ENCODE measurements at regions not wholly inside any gene's neighbourhood (a gene's known extent, or its start where the extent isn't known, plus 50 kb on each side); places are given as distances from the start of the nearest gene placed in this dataset.

DNA sequence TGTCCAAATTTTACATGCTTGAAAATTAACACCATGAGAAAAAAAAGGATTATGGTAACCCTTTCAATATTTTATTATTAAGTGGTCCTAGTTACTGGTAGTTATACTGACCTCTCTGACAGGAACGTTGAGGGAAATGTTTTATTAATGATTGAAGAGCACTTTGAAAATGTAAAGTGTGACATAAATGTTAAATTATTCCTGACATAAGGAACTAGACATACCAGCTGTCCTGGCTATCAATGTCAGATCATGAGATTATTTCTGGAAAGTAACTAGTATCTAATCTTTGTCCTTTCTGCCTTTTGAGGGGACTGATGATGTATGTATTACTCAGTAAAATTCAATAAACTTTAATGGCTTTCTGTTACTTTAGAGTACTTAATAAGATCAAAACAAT, 1538.5 kb upstream of the CDH6 start:
- TF ChIP-seq CTCF (IDR thresholded peaks at IDR 0.05): no peak
- TF ChIP-seq POLR2A (IDR thresholded peaks at IDR 0.05): no peak
